Hippocampal formation (tissue), 2 donors: ENCODE measurements at regions not wholly inside any gene's neighbourhood (a gene's known extent, or its start where the extent isn't known, plus 50 kb on each side); places are given as distances from the start of the nearest gene placed in this dataset.
"Not testable (repeated sequence)": the region's sequence is repeated elsewhere in the genome, so short reads cannot be mapped to it uniquely, and the experiment has no call there.

Experiments
- DNase-seq, 2 donors: peaks; one replicate each; lab custom pipeline; 2025; lab: John Stamatoyannopoulos, UW

DNA sequence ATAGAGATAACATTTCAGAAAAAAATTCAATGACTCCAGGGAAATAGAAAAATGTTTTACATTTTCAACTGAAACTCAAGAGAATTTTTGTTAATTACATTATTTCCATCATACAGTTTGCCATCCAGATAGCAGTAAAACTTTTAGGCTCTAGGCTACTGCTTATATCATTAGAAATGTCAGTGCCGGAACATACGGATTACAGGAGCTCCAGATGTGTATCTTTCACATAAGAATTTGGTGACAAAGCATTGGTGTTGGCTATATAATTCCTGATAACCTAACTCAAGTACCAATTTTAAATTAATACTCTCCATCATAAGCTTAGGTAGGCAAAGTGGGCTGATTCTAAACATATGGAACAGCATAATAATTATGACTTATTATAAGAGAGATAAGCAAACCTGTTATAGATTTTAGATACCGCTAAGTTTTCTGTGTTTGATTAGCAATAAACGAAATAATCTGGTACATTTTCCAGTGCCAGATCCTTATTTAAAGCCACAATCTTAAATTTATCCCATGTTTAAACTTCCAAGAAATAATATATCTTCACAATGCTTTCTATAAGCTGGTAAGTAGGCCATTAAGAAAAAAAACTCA is 637.9 kb downstream of the NXPH1 start:
- DNase-seq: no peak

DNA sequence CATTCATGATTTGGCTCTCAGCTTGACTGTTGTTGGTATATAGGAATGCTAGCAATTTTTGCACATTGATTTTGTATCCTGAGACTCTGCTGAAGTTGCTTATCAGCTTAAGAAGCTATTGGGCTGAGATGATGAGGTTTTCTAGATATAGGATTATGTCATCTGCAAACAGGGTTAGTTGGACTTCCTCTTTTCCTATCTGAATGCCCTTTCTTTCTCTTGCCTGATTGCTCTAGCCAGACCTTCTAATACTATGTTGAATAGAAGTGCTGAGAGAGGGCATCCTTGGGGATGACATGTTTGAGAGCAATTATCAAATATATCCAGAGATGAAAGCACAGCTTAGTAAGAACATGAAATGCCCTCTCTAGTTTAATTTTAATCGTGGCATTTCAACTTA is 642.4 kb downstream of the NXPH1 start:
- not testable (repeated sequence) for DNase-seq

DNA sequence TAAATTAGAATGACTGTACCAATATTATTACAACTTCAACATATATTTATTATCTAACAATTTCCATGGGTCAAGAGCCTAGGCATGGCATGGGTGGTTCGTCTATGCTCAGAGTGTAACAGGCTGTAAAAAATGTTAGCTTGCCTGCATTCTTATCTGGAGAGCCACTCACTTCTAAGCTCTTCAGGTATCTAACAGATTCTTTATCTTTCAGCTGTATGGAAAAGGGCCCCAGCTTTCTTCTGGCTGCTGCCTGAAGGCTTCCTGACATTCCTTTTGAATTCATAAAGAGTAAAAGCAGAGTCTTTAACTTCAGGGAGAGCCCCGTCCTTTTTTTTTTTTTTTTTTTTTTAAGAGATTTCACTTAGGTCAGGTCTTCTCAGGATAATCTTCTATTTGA is 648.8 kb downstream of the NXPH1 start:
- no peak for DNase-seq

- DNase-seq: no peak
These were observed 650.4 kb downstream of the NXPH1 start for GRCh38 chr7:9083837-9084236.

DNA sequence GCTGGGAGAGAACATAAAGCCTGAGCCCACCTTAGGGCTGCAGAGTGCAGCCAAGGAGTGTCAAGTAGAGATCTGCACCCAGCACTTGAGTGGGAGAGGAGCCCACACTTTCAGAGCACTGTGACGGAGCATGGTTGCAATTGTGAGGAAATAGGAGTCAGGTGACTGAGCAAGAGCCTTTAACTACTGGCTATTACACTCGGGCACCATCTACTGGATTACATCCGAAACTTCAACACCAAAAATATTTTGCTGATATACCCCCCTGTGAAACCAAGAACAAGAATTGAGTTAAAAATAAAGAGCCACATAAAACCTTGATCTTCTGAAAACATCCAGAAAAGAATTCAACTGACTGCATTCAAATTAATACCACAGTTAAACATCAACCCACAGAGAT is 657.9 kb downstream of the NXPH1 start:
- no peak for DNase-seq

DNA sequence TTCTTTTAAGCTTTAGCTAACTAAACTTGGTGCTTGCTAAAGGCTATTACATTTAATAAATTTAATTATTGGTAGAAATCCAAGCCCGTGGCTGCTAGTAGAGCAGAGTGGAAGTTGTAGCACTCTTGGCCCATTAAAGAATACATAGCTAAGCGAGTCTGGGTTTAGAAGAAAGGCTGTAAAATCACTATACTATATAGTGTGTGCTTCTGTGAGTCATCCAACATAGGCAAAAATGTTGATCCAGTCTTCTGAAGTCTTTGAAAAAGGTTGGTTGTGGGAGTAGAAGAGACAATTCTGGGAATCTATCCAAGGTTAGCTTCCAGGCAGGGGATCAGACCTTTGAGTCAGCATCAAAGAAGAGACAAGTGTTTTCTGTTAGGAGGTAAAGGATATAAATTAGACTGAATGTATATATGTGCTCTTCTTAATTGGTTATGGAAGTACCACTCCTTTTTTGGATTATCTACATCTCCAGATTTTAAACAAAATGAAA is 664.2 kb downstream of the NXPH1 start:
- DNase-seq: no peak

GRCh38 chr7:9100289-9100688 is 666.9 kb downstream of the NXPH1 start:
- DNase-seq: no peak

DNA sequence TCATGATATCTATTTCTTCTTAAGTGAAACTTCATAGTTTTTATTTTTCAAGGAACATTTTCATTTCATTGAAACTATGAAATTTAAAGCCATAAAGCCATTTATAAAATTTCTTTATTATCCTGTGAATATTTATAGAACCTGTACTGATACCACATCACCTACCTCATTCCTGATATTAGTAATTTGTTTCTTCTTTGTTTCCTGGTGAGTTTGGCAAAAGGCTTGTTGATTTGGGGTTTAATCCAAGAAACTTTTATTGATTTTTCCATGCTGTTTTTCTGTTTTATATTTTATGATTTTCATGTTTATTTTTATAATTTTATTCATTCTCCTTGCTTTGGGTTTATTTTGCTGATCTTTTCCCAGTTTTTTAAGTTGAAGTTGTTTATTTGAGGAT is 669.4 kb downstream of the NXPH1 start:
- no peak for DNase-seq

- DNase-seq: no peak
These were observed 673.3 kb downstream of the NXPH1 start for GRCh38 chr7:9106747-9107146.

DNA sequence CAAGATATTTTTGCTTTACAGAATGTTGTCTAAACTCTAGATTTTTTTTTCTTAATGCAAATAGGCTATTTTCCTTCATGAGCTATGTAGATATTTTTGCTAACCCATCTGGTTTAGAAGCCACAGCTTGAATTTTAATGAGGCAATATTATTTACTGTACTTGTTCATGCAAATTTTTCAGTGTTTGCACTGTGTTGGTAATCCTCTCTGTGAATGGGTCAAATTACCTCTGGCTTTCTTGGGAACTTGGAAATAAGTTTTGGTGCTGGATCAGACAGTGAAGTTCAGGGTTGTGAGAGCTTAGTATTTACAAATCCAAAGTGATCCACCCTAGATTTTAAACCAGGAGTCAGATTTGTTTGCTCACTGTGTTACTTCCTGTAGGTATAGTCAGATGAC is 686.9 kb downstream of the NXPH1 start:
- no peak for DNase-seq

GRCh38 chr7:9124320-9124719 is 690.9 kb downstream of the NXPH1 start:
- no peak for DNase-seq

DNA sequence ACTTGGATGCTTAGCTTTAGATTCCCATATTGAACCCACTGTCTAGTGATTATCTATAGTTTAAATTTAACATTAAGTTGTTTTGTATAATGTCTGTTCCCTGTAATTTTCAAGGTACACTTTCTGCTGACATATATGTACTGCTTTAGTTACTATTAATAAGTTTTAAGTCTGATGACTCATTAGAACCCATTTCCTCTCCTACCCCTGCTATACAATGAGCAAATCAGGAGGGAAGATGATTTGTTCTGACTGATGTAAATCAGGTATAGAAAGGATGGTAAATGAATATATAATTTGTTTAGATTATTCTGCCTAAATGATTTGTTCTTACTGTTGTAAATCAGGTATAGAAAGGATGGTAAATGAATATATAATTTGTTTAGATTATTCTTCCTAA is 691.8 kb downstream of the NXPH1 start:
- no peak for DNase-seq

DNA sequence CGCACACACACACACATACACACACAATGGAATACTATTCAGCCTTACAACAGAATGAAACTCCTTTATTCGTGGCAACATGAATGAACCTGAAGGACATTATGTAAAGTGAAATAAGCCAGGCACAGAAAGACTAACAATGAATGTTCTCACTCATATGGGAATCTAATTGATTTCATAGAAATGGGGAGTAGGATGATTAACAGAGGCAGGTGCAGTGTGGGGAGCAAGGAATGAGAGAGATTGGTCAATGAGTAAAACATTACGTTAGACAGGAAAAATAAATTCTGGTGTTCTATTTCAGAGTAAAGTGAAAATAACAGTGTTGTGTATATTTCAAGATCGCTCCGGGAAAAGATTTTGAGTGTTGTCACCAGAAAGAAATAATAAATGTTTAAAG is 694.5 kb downstream of the NXPH1 start:
- DNase-seq: no peak

- DNase-seq: no peak
These were observed 715.3 kb downstream of the NXPH1 start for GRCh38 chr7:9148687-9149086.

- DNase-seq: no peak
These were observed 716.2 kb downstream of the NXPH1 start for GRCh38 chr7:9149499-9150082.

- DNase-seq: not testable (repeated sequence)
These were observed 730.3 kb downstream of the NXPH1 start for GRCh38 chr7:9163691-9164090.

- DNase-seq: no peak
These were observed 742.5 kb downstream of the NXPH1 start for GRCh38 chr7:9175871-9176270.

GRCh38 chr7:9181356-9181755 is 747.9 kb downstream of the NXPH1 start:
- no peak for DNase-seq

- no peak for DNase-seq
These were observed 753.3 kb downstream of the NXPH1 start for GRCh38 chr7:9186730-9187129.

- DNase-seq: no peak
These were observed 756.3 kb downstream of the NXPH1 start for GRCh38 chr7:9189703-9190102.

- no peak for DNase-seq
These were observed 759.6 kb downstream of the NXPH1 start for GRCh38 chr7:9192969-9193368.

- no peak for DNase-seq
These were observed 767.2 kb downstream of the NXPH1 start for GRCh38 chr7:9200626-9201025.

GRCh38 chr7:9201928-9202327 is 768.5 kb downstream of the NXPH1 start:
- DNase-seq: no peak

DNA sequence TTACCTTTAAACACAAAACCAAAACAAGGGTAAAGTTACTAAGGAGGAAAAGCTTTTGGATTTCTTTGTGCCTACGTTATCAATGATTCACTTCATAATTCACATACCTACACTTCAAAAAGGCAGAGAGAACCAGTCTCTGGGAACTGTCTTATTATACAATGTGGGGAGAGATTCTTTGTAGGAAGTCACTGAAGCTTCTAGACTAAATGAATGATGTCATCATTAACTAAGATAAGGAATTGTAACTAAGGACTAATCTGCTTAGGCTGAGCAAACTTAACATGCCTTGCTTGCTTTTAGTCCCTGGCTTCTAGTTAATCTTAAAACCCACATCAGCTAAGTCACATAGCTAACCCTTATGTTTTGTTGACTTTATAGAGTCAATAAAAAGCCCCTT is 771.2 kb downstream of the NXPH1 start:
- no peak for DNase-seq
